ENCODE measurements at regions not wholly inside any gene's neighbourhood (a gene's known extent, or its start where the extent isn't known, plus 50 kb on each side); places are given as distances from the start of the nearest gene placed in this dataset.

GRCh38 chr2:83517727-83518368 is 941.2 kb downstream of the SUCLG1 start:
- TF ChIP-seq YY1 (IDR thresholded peaks at IDR 0.05; ENCODE audit: insufficient read depth, insufficient read length), result no peak
- no peak for TF ChIP-seq ZNF274 (IDR thresholded peaks at IDR 0.05; ENCODE audit: low read depth, low read length)
- TF ChIP-seq SUZ12 (IDR thresholded peaks at IDR 0.05; ENCODE audit: extremely low read depth, insufficient read depth, insufficient read length), result no peak

All from NT2/D1 (cell line).